ENCODE measurements at regions not wholly inside any gene's neighbourhood (a gene's known extent, or its start where the extent isn't known, plus 50 kb on each side); places are given as distances from the start of the nearest gene placed in this dataset.
A peak's percentile ranks its signal among the peaks of the same experiment; 100 is the strongest.

GRCh38 chr3:27661797-27662196 is 60.3 kb downstream of the EOMES start:
- H3K36me3 ChIP-seq (ENCODE audit: control insufficient read depth, insufficient read depth, low read length) = no peaks in the 10 kb centered on the region
- peaks cover 5% of the 10 kb centered on the region for H3K4me1 ChIP-seq (ENCODE audit: control insufficient read depth, insufficient read depth, low read length)
- no peak for DNase-seq
- H3K4me3 ChIP-seq (ENCODE audit: low read length) = no peak overlapping the region
- H3K27me3 ChIP-seq (ENCODE audit: control insufficient read depth, insufficient read depth, low read length) = no peaks in the 10 kb centered on the region
- no peaks in the 10 kb centered on the region for H3K9me3 ChIP-seq (replicated peaks; ENCODE audit: control insufficient read depth, low read depth, low read length)
- no CpG with 5 or more reads among the region's 3 CpGs for WGBS (ENCODE audit: insufficient coverage)
- no peak overlapping the region for H3K27ac ChIP-seq (ENCODE audit: low read length)

- Histone ChIP-seq H3K27ac (ENCODE audit: low read length) (no peak overlapping the region), H3K4me1 (ENCODE audit: control insufficient read depth, insufficient read depth, low read length) (no peaks in the 10 kb centered on the region), H3K4me3 (ENCODE audit: low read length) (no peak overlapping the region), H3K9me3 (replicated peaks; ENCODE audit: control insufficient read depth, low read depth, low read length) (no peaks in the 10 kb centered on the region), H3K27me3 (ENCODE audit: control insufficient read depth, insufficient read depth, low read length) (no peaks in the 10 kb centered on the region), H3K36me3 (ENCODE audit: control insufficient read depth, insufficient read depth, low read length) (no peaks in the 10 kb centered on the region)
- DNase-seq = peak; percentile 44
- no CpG with 5 or more reads among the region's 3 CpGs for WGBS (ENCODE audit: insufficient coverage)
Measured at GRCh38 chr3:27659279-27660021, 62.7 kb downstream of the EOMES start.

- H3K27ac ChIP-seq (ENCODE audit: low read length) = no peak overlapping the region
- no peak overlapping the region for H3K4me3 ChIP-seq (ENCODE audit: low read length)
- no peaks in the 10 kb centered on the region for H3K9me3 ChIP-seq (replicated peaks; ENCODE audit: control insufficient read depth, low read depth, low read length)
- H3K27me3 ChIP-seq (ENCODE audit: control insufficient read depth, insufficient read depth, low read length) = no peaks in the 10 kb centered on the region
- DNase-seq = no peak
- no peaks in the 10 kb centered on the region for H3K4me1 ChIP-seq (ENCODE audit: control insufficient read depth, insufficient read depth, low read length)
- no CpG with 5 or more reads among the region's 1 CpG for WGBS (ENCODE audit: insufficient coverage)
- H3K36me3 ChIP-seq (ENCODE audit: control insufficient read depth, insufficient read depth, low read length) = no peaks in the 10 kb centered on the region
Measured at GRCh38 chr3:27658741-27659140, 63.4 kb downstream of the EOMES start.

- Histone ChIP-seq H3K27me3 (ENCODE audit: control insufficient read depth, insufficient read depth, low read length) (no peaks in the 10 kb centered on the region), H3K27ac (ENCODE audit: low read length) (no peak overlapping the region), H3K36me3 (ENCODE audit: control insufficient read depth, insufficient read depth, low read length) (no peaks in the 10 kb centered on the region), H3K9me3 (replicated peaks; ENCODE audit: control insufficient read depth, low read depth, low read length) (no peaks in the 10 kb centered on the region), H3K4me1 (ENCODE audit: control insufficient read depth, insufficient read depth, low read length) (no peaks in the 10 kb centered on the region), H3K4me3 (ENCODE audit: low read length) (no peak overlapping the region)
- WGBS (ENCODE audit: insufficient coverage) = no CpG with 5 or more reads among the region's 2 CpGs
- DNase-seq = no peak
Measured at GRCh38 chr3:27657871-27658270, 64.3 kb downstream of the EOMES start.

GRCh38 chr3:27657404-27657803 is 64.7 kb downstream of the EOMES start:
- H3K4me1 ChIP-seq (ENCODE audit: control insufficient read depth, insufficient read depth, low read length) = no peaks in the 10 kb centered on the region
- DNase-seq = no peak
- no peaks in the 10 kb centered on the region for H3K9me3 ChIP-seq (replicated peaks; ENCODE audit: control insufficient read depth, low read depth, low read length)
- WGBS (ENCODE audit: insufficient coverage) = 94% methylated on average over 2 of the region's 4 CpGs
- H3K27ac ChIP-seq (ENCODE audit: low read length) = no peak overlapping the region
- no peaks in the 10 kb centered on the region for H3K36me3 ChIP-seq (ENCODE audit: control insufficient read depth, insufficient read depth, low read length)
- H3K4me3 ChIP-seq (ENCODE audit: low read length) = no peak overlapping the region
- no peaks in the 10 kb centered on the region for H3K27me3 ChIP-seq (ENCODE audit: control insufficient read depth, insufficient read depth, low read length)

GRCh38 chr3:27656790-27657189 is 65.3 kb downstream of the EOMES start:
- Histone ChIP-seq H3K27me3 (ENCODE audit: control insufficient read depth, insufficient read depth, low read length) (no peaks in the 10 kb centered on the region), H3K4me1 (ENCODE audit: control insufficient read depth, insufficient read depth, low read length) (no peaks in the 10 kb centered on the region), H3K4me3 (ENCODE audit: low read length) (no peak overlapping the region), H3K9me3 (replicated peaks; ENCODE audit: control insufficient read depth, low read depth, low read length) (no peaks in the 10 kb centered on the region), H3K36me3 (ENCODE audit: control insufficient read depth, insufficient read depth, low read length) (no peaks in the 10 kb centered on the region), H3K27ac (ENCODE audit: low read length) (no peak overlapping the region)
- DNase-seq = no peak
- WGBS (ENCODE audit: insufficient coverage) = no CpG with 5 or more reads among the region's 1 CpG

- no peaks in the 10 kb centered on the region for H3K36me3 ChIP-seq (ENCODE audit: control insufficient read depth, insufficient read depth, low read length)
- 45% methylated on average over 1 of the region's 5 CpGs for WGBS (ENCODE audit: insufficient coverage)
- H3K4me3 ChIP-seq (ENCODE audit: low read length) = no peak overlapping the region
- H3K9me3 ChIP-seq (replicated peaks; ENCODE audit: control insufficient read depth, low read depth, low read length) = no peaks in the 10 kb centered on the region
- DNase-seq = no peak
- no peaks in the 10 kb centered on the region for H3K27me3 ChIP-seq (ENCODE audit: control insufficient read depth, insufficient read depth, low read length)
- no peak overlapping the region for H3K27ac ChIP-seq (ENCODE audit: low read length)
- H3K4me1 ChIP-seq (ENCODE audit: control insufficient read depth, insufficient read depth, low read length) = no peaks in the 10 kb centered on the region
Measured at GRCh38 chr3:27655547-27655946, 66.6 kb downstream of the EOMES start.

GRCh38 chr3:27653803-27654558 is 68.1 kb downstream of the EOMES start:
- DNase-seq = no peak
- no peaks in the 10 kb centered on the region for H3K36me3 ChIP-seq (ENCODE audit: control insufficient read depth, insufficient read depth, low read length)

GRCh38 chr3:27649277-27649676 is 72.8 kb downstream of the EOMES start:
- Histone ChIP-seq H3K36me3 (ENCODE audit: control insufficient read depth, insufficient read depth, low read length) (no peaks in the 10 kb centered on the region), H3K9me3 (replicated peaks; ENCODE audit: control insufficient read depth, low read depth, low read length) (no peaks in the 10 kb centered on the region), H3K4me1 (ENCODE audit: control insufficient read depth, insufficient read depth, low read length) (no peaks in the 10 kb centered on the region), H3K27me3 (ENCODE audit: control insufficient read depth, insufficient read depth, low read length) (no peaks in the 10 kb centered on the region), H3K27ac (ENCODE audit: low read length) (no peak overlapping the region), H3K4me3 (ENCODE audit: low read length) (no peak overlapping the region)
- DNase-seq = no peak
- 100% methylated on average over 1 of the region's 4 CpGs for WGBS (ENCODE audit: insufficient coverage)

More at GRCh38 chr3:27653803-27654558, 68.1 kb downstream of the EOMES start:
- no peak overlapping the region for H3K4me3 ChIP-seq (ENCODE audit: low read length)
- no peaks in the 10 kb centered on the region for H3K9me3 ChIP-seq (replicated peaks; ENCODE audit: control insufficient read depth, low read depth, low read length)
- H3K27me3 ChIP-seq (ENCODE audit: control insufficient read depth, insufficient read depth, low read length) = no peaks in the 10 kb centered on the region
- H3K4me1 ChIP-seq (ENCODE audit: control insufficient read depth, insufficient read depth, low read length) = no peaks in the 10 kb centered on the region
- no peak overlapping the region for H3K27ac ChIP-seq (ENCODE audit: low read length)
- 80% methylated on average over 1 of the region's 3 CpGs for WGBS (ENCODE audit: insufficient coverage)

GRCh38 chr3:27646896-27647295 is 75.2 kb downstream of the EOMES start:
- H3K9me3 ChIP-seq (replicated peaks; ENCODE audit: control insufficient read depth, low read depth, low read length) = no peaks in the 10 kb centered on the region
- no peak overlapping the region for H3K4me3 ChIP-seq (ENCODE audit: low read length)
- no peaks in the 10 kb centered on the region for H3K27me3 ChIP-seq (ENCODE audit: control insufficient read depth, insufficient read depth, low read length)
- H3K36me3 ChIP-seq (ENCODE audit: control insufficient read depth, insufficient read depth, low read length) = no peaks in the 10 kb centered on the region
- DNase-seq = no peak
- H3K27ac ChIP-seq (ENCODE audit: low read length) = no peak overlapping the region
- no peaks in the 10 kb centered on the region for H3K4me1 ChIP-seq (ENCODE audit: control insufficient read depth, insufficient read depth, low read length)

Data from muscle of leg (tissue), 3 donors.